ENCODE measurements at regions not wholly inside any gene's neighbourhood (a gene's known extent, or its start where the extent isn't known, plus 50 kb on each side); places are given as distances from the start of the nearest gene placed in this dataset.

DNA sequence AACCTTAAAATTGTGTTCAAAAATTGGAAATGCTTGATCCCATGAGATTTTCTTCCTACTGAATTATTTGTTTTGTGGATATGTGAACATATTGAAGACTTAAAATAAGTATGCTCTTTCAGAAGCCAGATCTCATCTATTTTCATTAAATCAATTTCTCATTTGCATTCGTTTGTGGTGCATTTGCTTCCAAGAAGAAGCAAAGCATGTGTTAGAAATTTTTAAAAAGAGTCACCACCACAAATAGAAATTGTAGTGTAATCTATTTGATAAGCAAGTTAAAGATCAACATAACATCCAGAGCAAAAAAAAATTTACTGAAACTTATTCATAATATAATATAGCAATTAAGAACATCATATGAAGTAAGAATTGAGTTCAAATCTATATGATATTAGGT, 300.9 kb upstream of the SYT4 start:
- ATAC-seq = no peak

DNA sequence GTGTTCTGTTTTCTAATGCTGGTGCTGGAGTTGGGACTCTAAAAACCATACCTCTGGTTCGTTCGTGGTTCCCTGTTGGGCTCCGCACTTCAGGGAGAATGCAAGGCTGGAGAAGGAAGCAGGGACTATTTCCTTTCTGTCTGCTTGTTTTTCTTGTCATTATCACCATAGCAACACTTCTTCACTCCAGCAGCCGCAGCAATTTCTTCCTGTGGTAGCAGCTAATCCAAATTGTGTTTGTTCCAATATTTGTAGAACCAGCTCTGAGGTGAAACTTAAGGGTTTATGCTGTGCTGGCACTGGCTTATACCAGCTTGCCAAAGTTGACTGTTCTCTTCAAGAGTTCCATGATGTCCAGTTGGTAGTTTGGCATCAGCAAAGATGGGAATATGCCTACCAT, 301.4 kb upstream of the SYT4 start:
- ATAC-seq = no peak

DNA sequence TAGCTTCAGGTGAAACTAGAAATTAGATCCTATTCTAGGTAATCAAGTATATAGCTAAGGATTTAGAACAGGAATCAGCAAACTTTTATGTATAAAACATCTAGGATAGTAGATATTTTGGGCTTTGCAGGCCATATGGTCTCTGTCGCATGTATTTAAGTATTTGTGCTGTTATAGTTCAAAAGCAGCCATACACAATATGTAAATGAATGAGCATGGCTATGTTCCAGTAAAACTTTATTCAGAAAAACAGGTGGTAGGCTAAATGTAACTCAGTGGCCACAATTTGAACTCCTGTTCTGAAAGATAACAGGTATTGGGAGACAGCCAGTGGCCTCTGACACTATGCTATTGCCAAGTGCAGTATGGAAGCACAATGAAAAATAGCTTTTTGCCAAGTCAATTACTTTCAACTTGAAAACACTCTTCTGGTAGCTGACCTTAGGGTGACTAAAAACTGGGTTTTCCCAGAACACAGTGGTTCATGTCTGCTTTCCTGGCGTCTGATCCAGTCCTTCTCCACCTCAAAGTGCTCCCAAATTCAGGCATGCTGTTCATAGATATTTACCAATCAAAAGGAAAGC, 304.7 kb upstream of the SYT4 start:
- no peak for ATAC-seq

DNA sequence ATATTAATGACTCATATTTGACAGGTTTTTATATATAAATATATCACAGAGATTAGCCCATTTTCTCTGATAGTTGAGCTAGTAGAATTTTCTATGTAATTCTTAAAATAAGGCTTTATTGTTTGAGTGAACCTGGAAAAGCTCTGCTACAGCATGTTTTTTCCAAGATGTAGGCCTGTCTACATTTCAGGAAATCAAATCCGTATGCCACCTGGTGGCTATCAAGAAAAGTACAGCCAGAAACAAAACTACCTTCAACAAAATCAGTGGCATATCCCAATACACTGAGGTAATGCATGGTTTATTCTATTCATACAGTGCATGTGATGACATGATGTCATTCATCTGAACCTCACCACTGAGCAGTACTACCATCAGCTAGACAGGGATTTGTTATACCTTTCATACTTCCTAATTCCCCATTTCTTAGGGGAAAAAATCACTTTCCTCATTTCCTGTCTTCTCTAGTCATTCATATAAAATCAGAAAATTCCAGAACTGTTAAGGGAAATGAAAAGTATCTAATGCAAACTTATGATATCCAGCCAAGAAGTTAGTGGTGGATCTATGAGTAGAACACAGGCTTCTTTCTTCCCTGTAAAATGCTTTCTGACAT, 310.4 kb upstream of the SYT4 start:
- no peak for ATAC-seq

DNA sequence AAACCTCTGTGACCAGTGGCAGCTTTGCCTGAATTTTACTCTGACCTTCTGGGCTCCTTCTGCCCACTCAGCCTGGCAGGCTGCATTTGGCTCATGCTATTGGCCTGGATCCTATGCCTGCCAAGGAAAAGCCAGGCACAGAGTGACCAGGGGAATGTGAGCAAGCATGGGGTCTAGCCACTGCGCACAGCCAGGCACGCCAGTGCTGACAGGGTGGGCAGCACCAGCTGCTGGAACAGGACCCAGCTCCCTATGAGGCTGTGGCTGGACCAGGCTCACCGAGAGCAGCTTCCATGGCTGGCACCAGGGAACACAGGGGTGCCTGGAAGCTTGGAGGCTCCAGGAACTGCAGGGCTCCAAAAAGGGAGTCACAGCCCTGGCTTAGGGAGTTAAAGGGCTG, 311.5 kb upstream of the SYT4 start:
- ATAC-seq = no peak

DNA sequence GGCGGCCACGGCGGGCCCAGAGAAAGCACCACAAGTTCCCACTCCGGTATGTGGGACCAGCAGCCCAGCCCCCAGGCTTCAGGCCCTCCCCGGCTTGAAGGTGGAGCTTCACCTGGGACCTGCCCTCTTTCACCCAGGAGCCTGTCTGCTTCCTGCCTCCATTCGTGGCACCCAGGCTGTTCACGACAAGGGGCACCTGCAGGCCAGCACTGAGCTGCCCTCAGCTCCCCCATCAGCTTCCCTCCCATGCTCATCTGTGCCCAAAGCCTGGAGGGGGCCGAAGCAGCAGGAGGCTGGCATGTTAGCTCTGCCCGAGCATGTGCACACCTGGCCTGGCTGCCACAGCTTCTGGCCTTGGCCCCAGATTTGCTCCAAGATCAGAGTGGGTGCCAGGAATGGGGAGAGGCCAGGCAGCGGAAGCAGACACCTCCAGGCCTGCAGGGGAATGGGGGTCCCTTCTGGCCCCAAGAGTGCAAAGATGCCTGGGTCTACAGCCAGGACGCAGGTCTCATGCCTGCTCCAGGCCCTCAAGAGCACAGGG, 312.4 kb upstream of the SYT4 start:
- ATAC-seq = no peak

DNA sequence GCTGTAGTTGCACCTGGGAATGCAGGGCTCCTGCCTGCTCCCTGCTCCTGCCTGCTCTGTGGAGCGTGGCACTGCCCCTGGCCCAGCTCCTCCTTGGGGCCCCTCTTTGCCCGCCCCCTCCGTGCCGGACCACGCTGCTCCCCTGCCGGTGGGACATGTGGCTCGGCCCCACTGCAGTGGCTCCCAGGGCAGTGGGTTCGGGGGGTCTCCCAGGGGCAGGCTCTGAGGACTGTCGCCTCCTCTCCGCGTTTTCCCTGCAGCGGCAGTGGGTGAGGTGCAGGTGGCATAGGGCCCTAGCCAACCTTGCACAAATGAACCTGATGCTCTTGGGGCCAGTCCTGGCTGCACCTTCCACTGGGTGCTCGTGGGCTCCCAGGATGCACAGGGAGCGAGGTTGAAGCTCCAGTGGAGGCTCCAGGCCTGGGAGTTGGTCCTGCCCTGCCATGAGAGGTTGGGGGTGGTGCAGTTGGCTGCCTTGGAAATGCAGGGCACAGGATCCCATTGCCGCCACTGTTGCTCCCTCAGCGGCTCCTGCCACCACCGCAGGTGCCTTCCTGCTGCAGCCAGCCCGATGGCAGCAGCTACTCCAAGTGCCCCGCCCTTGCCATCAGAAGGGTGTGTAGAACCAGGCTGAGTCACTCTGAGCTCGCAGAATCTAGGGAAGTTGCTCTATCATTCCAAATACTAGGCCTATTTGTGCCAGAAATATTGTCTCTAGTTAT, 313.1 kb upstream of the SYT4 start:
- ATAC-seq = no peak

DNA sequence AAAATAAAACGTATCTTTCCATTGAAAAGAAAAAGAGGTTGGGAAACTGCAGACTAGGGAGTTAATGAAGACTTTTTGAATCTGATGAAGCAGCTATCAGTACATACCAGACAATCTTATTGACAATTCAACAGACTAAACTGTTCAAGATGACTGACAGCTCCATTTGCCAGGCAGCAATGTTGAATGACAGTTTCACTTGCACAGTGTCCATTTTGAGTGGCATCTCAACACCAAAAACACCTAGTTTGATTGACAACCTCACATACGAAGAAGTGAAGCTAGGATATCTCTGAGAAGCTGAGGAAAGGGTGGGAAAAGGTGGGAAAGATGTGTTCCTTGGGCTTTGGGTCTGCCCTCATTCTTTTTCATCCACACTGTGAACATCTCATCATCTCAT, 315.0 kb upstream of the SYT4 start:
- no peak for ATAC-seq

DNA sequence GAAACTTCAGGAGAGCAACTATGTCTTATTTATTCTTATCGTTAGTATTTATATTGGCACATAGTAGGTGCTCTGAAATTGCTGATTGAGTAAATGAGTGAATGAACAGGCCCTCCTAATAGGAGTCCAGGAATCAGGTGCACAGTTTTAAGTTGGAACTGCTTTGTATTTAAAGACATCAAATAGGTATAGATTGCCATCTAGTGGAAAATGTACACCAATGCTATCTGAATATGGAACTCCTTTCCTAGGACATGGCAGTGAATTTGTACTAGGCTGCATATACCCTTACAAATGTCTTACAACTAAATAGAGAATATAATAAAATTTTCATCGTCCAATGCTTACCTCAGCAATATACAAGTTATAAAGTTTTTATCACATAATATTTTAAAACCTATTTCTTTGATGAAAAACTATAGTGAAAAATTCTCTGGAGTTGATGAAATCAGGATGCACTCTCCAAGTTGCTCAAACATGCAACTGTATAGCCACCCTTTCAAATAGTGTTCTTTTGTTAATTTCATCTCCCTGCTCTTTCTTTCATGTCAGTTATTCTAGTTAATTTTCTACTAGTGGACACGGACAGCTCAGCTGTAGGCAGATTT, 318.9 kb upstream of the SYT4 start:
- ATAC-seq = no peak

DNA sequence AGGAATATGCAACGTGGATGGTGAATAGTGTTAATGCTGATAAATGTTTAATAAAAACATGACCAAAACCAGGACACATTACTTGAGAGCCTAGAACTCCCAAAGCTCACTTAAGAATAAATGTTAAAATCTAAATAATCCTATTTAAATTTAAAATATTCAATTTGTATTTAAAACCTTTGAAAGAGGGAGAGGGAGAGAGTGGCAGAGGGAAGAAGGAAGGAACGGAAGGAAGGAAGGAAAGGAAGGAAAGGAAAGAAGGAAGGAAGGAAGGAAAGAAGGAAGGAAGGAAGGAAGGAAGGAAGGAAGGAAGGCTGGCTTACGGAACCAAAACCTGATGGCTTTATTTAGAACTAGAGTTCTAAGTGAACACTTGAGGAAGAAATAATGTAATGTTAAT, 324.1 kb upstream of the SYT4 start:
- no peak for ATAC-seq

DNA sequence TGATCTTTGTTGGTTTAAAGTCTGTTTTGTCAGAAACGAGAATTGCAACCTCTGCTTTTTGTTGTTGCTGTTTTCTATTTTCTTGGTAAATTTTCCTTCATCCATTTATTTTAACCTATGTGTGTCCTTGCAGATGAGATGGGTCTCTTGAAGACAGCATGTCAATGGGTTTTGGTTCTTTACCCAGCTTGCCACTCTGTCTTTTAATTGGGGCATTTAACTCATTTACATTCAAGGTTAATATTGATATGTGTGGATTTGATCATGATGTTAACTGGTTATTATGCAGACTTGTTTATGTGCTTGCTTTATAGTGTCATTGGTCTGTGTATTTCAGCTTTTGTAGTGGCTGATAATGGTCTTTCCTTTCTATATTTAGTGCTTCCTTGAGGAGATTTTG, 327.9 kb upstream of the SYT4 start:
- ATAC-seq = no peak

DNA sequence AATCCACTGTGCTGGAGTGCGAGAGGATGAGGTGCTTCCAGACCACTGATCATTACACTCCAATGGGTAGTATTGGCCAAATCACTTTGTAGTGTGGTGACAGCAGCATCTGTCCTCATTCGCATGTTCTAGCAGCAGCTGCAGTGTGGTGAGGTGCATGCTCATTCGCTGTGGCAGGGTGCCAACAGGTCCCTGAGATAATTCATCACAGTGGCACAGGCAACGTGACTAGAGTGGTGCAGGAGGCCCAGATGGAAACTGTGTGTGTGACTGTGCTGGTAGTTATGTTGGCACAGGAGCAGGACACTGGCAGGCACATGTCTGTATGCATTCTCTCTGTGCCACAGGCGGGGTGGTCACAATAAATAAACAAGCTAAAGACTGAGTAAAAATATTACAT, 329.5 kb upstream of the SYT4 start:
- no peak for ATAC-seq

DNA sequence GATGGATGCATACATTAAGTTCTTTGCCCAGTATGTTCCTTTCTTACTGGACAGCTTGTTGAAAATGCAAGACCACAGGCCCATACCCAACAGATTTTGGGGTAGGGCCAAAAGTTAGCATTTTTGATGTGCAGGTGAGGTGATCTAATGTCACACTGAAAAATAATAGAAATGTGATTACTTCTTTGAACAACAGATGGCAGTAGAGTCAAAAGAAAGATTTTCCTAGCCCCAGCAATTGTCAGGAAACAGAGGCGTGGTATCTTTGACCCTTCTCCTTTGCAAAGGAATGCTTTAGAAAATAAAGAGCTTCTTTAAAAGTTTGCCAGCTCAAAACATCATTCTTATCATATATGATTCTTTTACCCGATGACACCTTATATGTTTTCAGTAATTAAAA, 343.6 kb upstream of the SYT4 start:
- ATAC-seq = peak in 1 of 2 donors; percentile 21

DNA sequence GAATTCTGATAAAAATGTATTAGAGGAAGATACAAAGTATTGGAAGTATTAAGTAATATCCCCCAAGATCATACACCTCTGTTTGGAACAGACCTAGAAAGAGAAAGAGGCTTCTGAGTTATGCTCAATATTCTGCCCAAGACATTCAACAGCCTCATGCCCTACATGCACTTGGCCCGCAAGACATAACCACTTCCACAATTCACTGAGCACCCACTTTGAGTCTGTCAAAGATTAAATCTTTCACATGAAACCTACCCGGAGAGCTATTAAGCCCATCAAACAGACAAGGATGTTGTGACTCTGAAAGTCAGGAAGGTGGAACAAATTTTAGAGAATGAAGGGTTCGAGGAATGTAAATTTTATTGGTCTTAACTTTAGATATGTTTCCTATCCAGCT, 344.7 kb upstream of the SYT4 start:
- ATAC-seq = no peak

DNA sequence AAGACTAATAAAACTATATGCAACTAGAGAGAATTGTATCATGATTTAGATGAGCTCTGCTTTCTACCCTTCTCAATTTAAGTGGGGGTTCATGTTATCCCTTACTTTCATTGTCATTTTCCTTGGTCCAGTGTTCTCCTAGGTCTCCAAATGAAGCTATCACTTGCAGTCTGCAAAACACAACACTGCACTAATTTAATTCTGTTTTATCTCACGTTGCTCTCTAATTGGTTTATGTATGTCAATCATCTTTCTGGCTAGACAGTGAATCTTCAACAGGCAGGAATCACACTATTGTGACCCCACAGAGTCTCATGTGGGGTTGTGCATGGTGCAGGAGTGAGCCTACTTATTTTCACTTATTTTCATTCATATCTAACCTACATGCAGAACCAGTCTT, 348.3 kb upstream of the SYT4 start:
- no peak for ATAC-seq

DNA sequence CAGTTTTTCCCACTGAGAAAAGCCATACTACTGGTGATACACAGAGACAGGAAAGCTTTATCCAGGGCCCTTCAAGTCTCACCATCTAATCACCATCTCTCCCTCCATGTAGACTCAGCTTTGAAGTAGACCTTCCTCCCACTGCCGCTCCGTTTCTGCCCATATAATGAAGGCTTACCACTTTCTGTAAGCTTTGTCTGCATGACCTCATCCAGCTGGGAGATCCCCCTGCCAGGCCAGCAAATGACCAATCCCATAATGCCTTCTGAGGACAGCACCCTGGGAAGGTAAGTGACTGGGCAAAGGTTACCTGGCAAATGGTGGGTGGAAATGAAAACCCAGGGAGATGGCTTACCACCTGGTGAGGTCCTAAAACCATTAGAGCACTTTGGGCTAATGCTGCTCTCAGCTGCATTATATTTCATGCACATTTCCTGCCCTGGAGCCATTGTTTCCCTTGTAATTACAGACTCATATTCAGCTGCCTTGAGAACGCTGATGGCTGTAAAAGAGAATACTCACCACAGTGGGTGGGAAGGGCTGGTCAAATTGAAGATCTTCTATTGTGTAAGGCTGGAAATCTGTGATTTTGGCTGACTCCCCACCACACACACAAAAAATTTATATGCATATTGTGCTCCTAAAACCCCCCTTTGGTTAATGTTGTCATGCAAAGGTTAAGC, 350.7 kb upstream of the SYT4 start:
- no peak for ATAC-seq

DNA sequence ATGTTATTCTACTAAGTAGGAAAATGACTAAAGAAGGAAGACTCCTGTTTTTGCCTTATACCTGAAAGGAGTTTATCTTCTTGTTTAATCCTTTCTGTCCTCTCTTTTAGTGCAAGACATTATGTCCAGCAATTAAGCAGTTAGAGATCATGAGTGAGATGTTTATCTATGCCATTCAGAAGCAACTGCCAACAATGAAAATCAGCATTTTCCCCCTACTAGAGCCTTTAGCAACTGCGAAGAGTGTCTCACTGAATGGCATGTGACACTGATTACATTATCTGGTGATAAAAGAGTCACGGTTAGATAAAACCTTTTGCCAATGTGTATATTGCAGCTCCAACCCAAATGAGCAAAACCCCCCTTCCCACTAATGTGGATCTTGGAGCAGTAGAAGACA, 357.7 kb upstream of the SYT4 start:
- ATAC-seq = no peak

DNA sequence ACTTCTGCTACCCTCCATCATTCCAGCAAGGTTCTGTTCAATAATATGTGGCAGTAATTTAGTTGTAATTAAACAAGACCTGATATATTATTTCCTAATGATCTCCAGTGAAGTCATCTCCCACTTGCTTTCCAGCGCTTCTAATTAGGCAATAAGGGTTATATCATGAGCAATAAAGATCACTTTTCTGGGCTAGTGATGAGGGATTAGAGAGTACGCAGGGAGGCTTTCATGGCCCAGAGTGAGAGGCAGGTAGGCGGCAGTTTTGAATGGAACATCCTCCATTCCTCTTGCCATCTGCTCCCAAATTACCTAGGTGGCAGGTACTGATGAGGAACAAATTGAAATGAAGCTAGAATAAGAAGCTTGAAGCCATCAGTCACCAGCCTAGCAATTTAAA, 358.1 kb upstream of the SYT4 start:
- ATAC-seq = no peak

DNA sequence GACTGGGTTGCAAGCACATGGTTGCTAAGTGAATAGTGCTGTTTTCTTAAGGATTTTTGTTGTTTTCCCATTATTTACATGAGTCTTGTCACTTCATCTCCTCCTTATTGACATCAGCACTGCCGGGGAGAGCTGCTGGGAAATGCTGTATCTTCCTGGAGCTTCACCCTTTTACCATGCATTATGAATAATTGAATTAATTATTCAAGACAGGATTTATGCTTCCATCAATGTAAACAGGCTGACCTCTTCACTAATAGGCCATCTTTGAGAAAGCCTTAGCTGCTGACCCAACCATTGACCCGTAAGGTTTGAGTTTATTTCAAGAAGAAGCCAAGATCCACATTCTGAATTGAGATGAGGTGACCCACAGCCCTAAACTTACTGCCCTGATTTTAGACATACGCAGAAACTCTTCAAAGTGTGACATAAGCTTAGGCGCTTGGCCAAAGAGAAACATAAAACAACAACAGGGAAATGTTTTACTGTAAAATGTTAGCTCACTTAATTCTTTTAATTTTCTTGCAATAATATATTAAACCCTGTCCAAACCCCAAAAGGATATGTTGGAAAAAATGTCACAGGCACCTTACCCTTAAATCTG, 365.5 kb upstream of the SYT4 start:
- ATAC-seq = no peak

DNA sequence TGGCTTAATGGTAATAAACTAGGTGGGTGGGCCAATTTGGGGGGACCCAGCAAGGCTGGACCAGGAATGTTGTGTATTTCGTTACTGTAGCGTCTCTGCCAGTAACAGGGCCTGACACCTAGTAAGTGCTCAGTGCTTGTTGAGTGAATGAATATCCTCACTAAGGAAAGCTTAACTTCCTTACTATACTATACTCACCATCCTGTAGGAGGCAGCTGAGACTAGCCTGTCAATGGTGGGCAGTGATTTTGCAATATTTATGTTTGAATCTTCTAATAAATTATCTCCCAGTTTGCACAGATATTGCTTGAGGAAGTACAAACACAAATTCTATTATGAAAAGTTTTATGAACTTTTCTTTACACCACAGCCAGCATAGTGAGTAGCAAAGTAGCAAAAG, 370.7 kb upstream of the SYT4 start:
- no peak for ATAC-seq

DNA sequence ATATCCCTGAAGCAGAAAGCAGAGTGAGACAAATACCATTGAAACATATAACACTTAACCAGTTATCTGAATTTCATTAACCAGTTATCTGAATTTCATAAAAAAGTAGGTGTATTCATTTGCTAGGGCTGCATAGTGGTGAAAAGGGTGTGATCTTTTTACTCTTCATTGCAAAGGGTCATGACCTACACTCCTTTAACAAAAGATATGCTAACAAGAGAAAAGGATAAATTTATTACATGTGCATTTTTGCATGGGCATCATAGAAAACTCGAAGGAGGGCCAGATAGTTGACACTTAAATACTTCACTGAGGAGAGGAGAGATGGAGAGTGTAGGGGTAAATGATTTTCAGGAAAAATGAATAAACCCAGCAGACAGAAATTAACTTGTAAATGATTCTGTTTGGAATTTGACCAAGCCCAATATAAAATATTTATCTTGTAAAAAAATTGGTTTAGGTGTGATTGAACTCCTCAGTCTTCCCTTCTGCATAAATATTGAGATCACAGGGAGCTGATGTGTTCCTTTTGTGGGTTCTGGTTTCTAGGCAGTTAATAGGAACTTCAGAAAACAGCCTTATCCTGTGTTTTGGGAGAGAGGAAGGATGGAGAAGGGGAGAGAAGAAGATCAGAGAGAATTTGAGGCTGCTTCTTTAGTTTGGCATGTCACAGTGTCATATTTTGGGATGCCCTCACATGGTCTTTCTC, 372.5 kb upstream of the SYT4 start:
- no peak for ATAC-seq

DNA sequence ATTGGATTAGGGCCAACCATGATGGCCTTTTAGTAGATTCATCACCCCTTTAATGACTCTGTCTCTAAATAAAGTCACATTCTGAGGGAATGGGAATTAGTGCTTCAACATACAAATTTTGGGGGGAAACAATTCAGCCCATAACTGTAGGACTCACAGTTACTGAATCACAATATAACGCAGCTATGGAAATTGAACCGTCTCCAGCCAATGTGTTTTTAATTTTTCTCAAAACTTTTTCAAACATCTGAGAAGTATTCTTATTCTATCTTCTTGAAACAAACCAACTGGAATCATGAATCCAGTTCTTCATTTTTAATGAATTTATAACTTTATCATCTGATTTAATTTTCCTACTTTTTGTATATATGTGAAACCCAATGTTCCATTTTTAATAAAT, 373.1 kb upstream of the SYT4 start:
- ATAC-seq = no peak
